ENCODE measurements at regions not wholly inside any gene's neighbourhood (a gene's known extent, or its start where the extent isn't known, plus 50 kb on each side); places are given as distances from the start of the nearest gene placed in this dataset.
A peak's percentile ranks its signal among the peaks of the same experiment; 100 is the strongest.

- TF ChIP-seq GATA2 (IDR thresholded peaks at IDR 0.05; ENCODE audit: low read depth, low read length) (no peak), GATA3 (IDR thresholded peaks at IDR 0.05; ENCODE audit: low read depth, low read length) (no peak)
Measured at GRCh38 chr16:59527206-59527997, 793.3 kb upstream of the GOT2 start.

GRCh38 chr16:59522826-59523225 lies 788.7 kb upstream of the GOT2 start:
- TF ChIP-seq GATA3 (IDR thresholded peaks at IDR 0.05; ENCODE audit: low read depth, low read length) = no peak
- no peak for TF ChIP-seq GATA2 (IDR thresholded peaks at IDR 0.05; ENCODE audit: low read depth, low read length)

- TF ChIP-seq GATA2 (IDR thresholded peaks at IDR 0.05; ENCODE audit: low read depth, low read length) (no peak), GATA3 (IDR thresholded peaks at IDR 0.05; ENCODE audit: low read depth, low read length) (no peak)
Measured at GRCh38 chr16:59514651-59515050, 780.5 kb upstream of the GOT2 start.

GRCh38 chr16:59510008-59510424 lies 775.9 kb upstream of the GOT2 start:
- TF ChIP-seq GATA2 (IDR thresholded peaks at IDR 0.05; ENCODE audit: low read depth, low read length) = no peak
- no peak for TF ChIP-seq GATA3 (IDR thresholded peaks at IDR 0.05; ENCODE audit: low read depth, low read length)

- no peak for TF ChIP-seq GATA3 (IDR thresholded peaks at IDR 0.05; ENCODE audit: low read depth, low read length)
- TF ChIP-seq GATA2 (IDR thresholded peaks at IDR 0.05; ENCODE audit: low read depth, low read length) = no peak
Measured at GRCh38 chr16:59500601-59501000, 766.5 kb upstream of the GOT2 start.

- TF ChIP-seq GATA3 (IDR thresholded peaks at IDR 0.05; ENCODE audit: low read depth, low read length) (no peak), GATA2 (IDR thresholded peaks at IDR 0.05; ENCODE audit: low read depth, low read length) (no peak)
Measured at GRCh38 chr16:59487067-59487466, 753.0 kb upstream of the GOT2 start.

GRCh38 chr16:59484833-59485516 lies 750.9 kb upstream of the GOT2 start:
- TF ChIP-seq GATA3 (IDR thresholded peaks at IDR 0.05; ENCODE audit: low read depth, low read length) (no peak), GATA2 (IDR thresholded peaks at IDR 0.05; ENCODE audit: low read depth, low read length) (no peak)

- TF ChIP-seq GATA2 (IDR thresholded peaks at IDR 0.05; ENCODE audit: low read depth, low read length) = no peak
- TF ChIP-seq GATA3 (IDR thresholded peaks at IDR 0.05; ENCODE audit: low read depth, low read length) = no peak
Measured at GRCh38 chr16:59478838-59479237, 744.7 kb upstream of the GOT2 start.

- TF ChIP-seq GATA2 (IDR thresholded peaks at IDR 0.05; ENCODE audit: low read depth, low read length) = no peak
- TF ChIP-seq GATA3 (IDR thresholded peaks at IDR 0.05; ENCODE audit: low read depth, low read length) = no peak
Measured at GRCh38 chr16:59470556-59470955, 736.4 kb upstream of the GOT2 start.

GRCh38 chr16:59469266-59469665 lies 735.1 kb upstream of the GOT2 start:
- TF ChIP-seq GATA2 (IDR thresholded peaks at IDR 0.05; ENCODE audit: low read depth, low read length) = no peak

GRCh38 chr16:59463776-59464175 lies 729.7 kb upstream of the GOT2 start:
- no peak for TF ChIP-seq GATA3 (IDR thresholded peaks at IDR 0.05; ENCODE audit: low read depth, low read length)

- TF ChIP-seq GATA3 (IDR thresholded peaks at IDR 0.05; ENCODE audit: low read depth, low read length) = no peak
- no peak for TF ChIP-seq GATA2 (IDR thresholded peaks at IDR 0.05; ENCODE audit: low read depth, low read length)
Measured at GRCh38 chr16:59459806-59460205, 725.7 kb upstream of the GOT2 start.

GRCh38 chr16:59455497-59455896 lies 721.4 kb upstream of the GOT2 start:
- no peak for TF ChIP-seq GATA2 (IDR thresholded peaks at IDR 0.05; ENCODE audit: low read depth, low read length)
- no peak for TF ChIP-seq GATA3 (IDR thresholded peaks at IDR 0.05; ENCODE audit: low read depth, low read length)

GRCh38 chr16:59440502-59440901 lies 706.4 kb upstream of the GOT2 start:
- TF ChIP-seq GATA3 (IDR thresholded peaks at IDR 0.05; ENCODE audit: low read depth, low read length) (no peak), GATA2 (IDR thresholded peaks at IDR 0.05; ENCODE audit: low read depth, low read length) (no peak)

- TF ChIP-seq GATA2 (IDR thresholded peaks at IDR 0.05; ENCODE audit: low read depth, low read length) (peak; percentile 48; the same call in 1 of the 2 replicates), GATA3 (IDR thresholded peaks at IDR 0.05; ENCODE audit: low read depth, low read length) (no peak; the same call in 1 of the 2 replicates)
Measured at GRCh38 chr16:59432896-59433295, 698.8 kb upstream of the GOT2 start.

Measured in SH-SY5Y (cell line).